ENCODE measurements at regions not wholly inside any gene's neighbourhood (a gene's known extent, or its start where the extent isn't known, plus 50 kb on each side); places are given as distances from the start of the nearest gene placed in this dataset.

DNA sequence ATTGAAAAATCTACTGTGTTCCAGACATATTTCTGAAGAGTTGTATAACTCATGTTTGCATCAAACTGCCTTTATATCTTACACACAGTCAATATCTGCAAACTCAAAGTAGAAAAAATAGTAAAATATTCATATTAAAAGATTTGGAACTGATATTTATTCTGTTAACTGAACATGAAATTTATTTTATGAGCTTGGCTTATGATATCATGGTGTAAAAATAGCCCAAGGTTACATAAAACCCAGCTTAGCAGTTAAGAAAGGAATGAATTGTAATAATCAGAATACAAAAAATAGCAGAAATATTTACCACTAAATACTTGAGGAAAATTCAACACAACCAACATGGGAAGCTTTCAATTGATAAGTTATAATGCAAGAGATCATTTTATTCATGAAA is 367.9 kb downstream of the FLRT2 start:
- no peak for DNase-seq (ENCODE audit: low spot score)
- Mint-ChIP-seq H3K27ac (ENCODE audit: unreplicated experiment) (no peak overlapping the region), H3K4me3 (ENCODE audit: unreplicated experiment) (no peak overlapping the region), H3K4me1 (ENCODE audit: unreplicated experiment) (peaks cover 4% of the 10 kb centered on the region), H3K27me3 (ENCODE audit: unreplicated experiment) (no peaks in the 10 kb centered on the region), H3K9me3 (ENCODE audit: unreplicated experiment) (no peaks in the 10 kb centered on the region), H3K36me3 (ENCODE audit: low read depth, unreplicated experiment) (no peaks in the 10 kb centered on the region)
- TF ChIP-seq, protein P1, sequence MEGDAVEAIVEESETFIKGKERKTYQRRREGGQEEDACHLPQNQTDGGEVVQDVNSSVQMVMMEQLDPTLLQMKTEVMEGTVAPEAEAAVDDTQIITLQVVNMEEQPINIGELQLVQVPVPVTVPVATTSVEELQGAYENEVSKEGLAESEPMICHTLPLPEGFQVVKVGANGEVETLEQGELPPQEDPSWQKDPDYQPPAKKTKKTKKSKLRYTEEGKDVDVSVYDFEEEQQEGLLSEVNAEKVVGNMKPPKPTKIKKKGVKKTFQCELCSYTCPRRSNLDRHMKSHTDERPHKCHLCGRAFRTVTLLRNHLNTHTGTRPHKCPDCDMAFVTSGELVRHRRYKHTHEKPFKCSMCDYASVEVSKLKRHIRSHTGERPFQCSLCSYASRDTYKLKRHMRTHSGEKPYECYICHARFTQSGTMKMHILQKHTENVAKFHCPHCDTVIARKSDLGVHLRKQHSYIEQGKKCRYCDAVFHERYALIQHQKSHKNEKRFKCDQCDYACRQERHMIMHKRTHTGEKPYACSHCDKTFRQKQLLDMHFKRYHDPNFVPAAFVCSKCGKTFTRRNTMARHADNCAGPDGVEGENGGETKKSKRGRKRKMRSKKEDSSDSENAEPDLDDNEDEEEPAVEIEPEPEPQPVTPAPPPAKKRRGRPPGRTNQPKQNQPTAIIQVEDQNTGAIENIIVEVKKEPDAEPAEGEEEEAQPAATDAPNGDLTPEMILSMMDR (IDR thresholded peaks at IDR 0.05; ENCODE audit: unreplicated experiment), result no peak

DNA sequence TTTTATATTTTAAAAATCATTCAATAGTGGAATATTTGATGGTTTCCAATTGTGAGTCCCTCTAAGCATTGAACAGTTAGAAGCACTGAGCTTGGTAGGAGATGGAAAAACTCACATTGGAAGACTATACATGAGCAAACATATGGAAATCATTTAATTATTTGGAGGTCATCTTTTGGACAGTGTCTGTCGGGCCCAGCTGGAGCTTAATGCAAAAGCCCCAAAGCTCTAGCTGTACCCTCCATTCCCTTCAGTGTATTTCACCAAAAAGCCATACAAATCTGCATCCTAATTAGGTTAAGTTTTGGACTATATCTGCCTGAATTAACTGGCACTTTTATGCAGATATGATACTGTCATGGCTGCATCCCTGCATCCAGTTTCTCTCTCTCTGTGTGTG is 365.7 kb downstream of the FLRT2 start:
- TF ChIP-seq, protein P1 (IDR thresholded peaks at IDR 0.05; ENCODE audit: unreplicated experiment), result no peak
- Mint-ChIP-seq H3K27ac (ENCODE audit: unreplicated experiment) (no peak overlapping the region), H3K4me1 (ENCODE audit: unreplicated experiment) (peaks cover 6% of the 10 kb centered on the region), H3K27me3 (ENCODE audit: unreplicated experiment) (peaks cover 1% of the 10 kb centered on the region), H3K9me3 (ENCODE audit: unreplicated experiment) (no peaks in the 10 kb centered on the region), H3K36me3 (ENCODE audit: low read depth, unreplicated experiment) (no peaks in the 10 kb centered on the region), H3K4me3 (ENCODE audit: unreplicated experiment) (no peak overlapping the region)
- no peak for DNase-seq (ENCODE audit: low spot score)

DNA sequence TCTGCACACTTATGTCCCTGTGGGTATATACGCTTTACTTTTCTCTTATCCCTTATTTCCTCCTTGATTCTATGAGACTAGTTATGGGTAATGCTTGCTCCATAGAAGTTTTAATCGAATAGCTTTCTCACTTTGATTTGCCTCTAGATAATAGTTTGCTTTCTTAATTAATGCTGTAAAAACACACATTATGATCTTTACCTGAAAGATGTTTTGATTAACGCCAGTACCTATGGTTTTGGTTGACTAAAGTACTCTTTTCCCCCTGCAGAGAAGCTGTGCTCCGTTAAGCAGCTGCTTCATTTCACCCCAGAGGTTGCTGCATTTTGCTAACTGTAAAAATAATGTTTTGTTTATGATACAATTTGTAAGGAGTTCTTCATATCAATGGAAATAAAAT is 362.3 kb downstream of the FLRT2 start:
- H3K27me3 Mint-ChIP-seq (ENCODE audit: unreplicated experiment), result peaks cover 1% of the 10 kb centered on the region
- H3K4me3 Mint-ChIP-seq (ENCODE audit: unreplicated experiment), result no peak overlapping the region
- no peak overlapping the region for H3K27ac Mint-ChIP-seq (ENCODE audit: unreplicated experiment)
- TF ChIP-seq, protein P1 (IDR thresholded peaks at IDR 0.05; ENCODE audit: unreplicated experiment), result no peak
- H3K4me1 Mint-ChIP-seq (ENCODE audit: unreplicated experiment), result peaks cover 6% of the 10 kb centered on the region
- no peaks in the 10 kb centered on the region for H3K36me3 Mint-ChIP-seq (ENCODE audit: low read depth, unreplicated experiment)
- no peak for DNase-seq (ENCODE audit: low spot score)
- no peaks in the 10 kb centered on the region for H3K9me3 Mint-ChIP-seq (ENCODE audit: unreplicated experiment)

DNA sequence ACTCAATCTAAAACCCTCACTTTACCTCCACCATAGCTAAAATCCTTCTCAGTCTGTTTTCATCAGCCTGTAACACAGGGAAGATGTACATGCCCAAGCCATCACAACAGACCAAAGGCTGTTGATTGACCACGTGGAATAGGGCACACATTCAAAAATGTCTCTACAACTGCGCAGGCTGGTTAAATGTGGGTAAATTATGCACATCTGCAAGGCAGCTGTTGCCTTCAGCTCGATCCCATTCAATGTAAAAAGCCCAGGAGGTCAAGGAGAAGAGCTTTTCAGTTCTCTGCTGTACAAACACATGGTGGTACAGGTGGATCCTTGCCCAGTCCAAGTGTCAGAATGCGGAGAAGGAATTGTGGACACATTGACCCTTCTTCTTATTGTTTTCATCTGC is 354.0 kb downstream of the FLRT2 start:
- H3K9me3 Mint-ChIP-seq (ENCODE audit: unreplicated experiment), result no peaks in the 10 kb centered on the region
- no peaks in the 10 kb centered on the region for H3K36me3 Mint-ChIP-seq (ENCODE audit: low read depth, unreplicated experiment)
- DNase-seq (ENCODE audit: low spot score), result no peak
- H3K27me3 Mint-ChIP-seq (ENCODE audit: unreplicated experiment), result no peaks in the 10 kb centered on the region
- no peak overlapping the region for H3K27ac Mint-ChIP-seq (ENCODE audit: unreplicated experiment)
- TF ChIP-seq, protein P1 (IDR thresholded peaks at IDR 0.05; ENCODE audit: unreplicated experiment), result no peak
- H3K4me1 Mint-ChIP-seq (ENCODE audit: unreplicated experiment), result no peaks in the 10 kb centered on the region
- H3K4me3 Mint-ChIP-seq (ENCODE audit: unreplicated experiment), result no peak overlapping the region

DNA sequence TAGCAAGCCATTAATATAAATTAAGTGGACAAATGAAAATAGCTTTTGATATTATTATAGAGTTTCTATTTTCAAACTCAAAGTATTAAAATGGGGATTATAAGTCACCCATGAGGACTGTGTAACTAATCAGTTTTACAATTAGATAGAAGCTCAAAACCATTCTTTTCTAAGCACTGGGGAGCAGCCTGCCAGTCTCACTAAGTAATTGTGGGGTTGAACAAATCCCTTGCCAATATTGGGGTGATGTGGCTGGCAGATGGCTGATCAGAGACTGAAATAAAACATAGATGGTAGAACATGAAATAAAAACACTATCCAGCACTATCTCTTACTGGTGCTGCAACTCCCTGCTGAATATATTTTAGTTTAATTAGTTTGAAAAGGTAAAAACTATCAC is 353.2 kb downstream of the FLRT2 start:
- H3K4me1 Mint-ChIP-seq (ENCODE audit: unreplicated experiment), result no peaks in the 10 kb centered on the region
- TF ChIP-seq, protein P1 (IDR thresholded peaks at IDR 0.05; ENCODE audit: unreplicated experiment), result no peak
- no peak overlapping the region for H3K4me3 Mint-ChIP-seq (ENCODE audit: unreplicated experiment)
- no peaks in the 10 kb centered on the region for H3K36me3 Mint-ChIP-seq (ENCODE audit: low read depth, unreplicated experiment)
- no peak overlapping the region for H3K27ac Mint-ChIP-seq (ENCODE audit: unreplicated experiment)
- DNase-seq (ENCODE audit: low spot score), result no peak
- no peaks in the 10 kb centered on the region for H3K9me3 Mint-ChIP-seq (ENCODE audit: unreplicated experiment)
- H3K27me3 Mint-ChIP-seq (ENCODE audit: unreplicated experiment), result no peaks in the 10 kb centered on the region
